Skeletal muscle cell (primary cell): ENCODE measurements at regions not wholly inside any gene's neighbourhood (a gene's known extent, or its start where the extent isn't known, plus 50 kb on each side); places are given as distances from the start of the nearest gene placed in this dataset.

Source experiments
- DNase-seq: peaks from one replicate; pipeline ENCODE4 v3.0.0-alpha.2; 2010; ENCODE audit warnings: low read depth
- H3K4me3 ChIP-seq: 2 replicates; pipeline ENCODE4 v1.5.1; 2011; ENCODE audit warnings: low read depth, mild to moderate bottlenecking, control low read depth, low read length, moderate library complexity

DNA sequence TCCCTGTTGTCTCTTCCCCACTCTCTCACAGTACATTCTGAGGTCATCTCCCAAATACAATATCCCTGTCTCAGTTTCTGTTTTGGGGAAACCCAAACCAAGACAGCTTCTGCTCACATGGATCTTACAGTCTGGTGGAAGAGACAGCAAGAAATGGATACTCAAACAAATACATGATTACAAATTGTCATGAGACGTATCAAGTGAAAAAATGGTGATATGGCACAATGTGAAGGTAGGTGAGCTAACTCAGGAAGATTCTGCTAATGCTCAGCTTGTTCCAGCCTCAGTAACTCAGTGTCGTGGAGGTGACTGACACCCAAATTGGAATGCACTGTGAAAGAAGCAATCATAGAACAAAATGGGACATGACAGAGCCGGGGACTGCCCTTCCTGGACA lies 68.3 kb downstream of the CHST1 start:
- DNase-seq = no peak

DNA sequence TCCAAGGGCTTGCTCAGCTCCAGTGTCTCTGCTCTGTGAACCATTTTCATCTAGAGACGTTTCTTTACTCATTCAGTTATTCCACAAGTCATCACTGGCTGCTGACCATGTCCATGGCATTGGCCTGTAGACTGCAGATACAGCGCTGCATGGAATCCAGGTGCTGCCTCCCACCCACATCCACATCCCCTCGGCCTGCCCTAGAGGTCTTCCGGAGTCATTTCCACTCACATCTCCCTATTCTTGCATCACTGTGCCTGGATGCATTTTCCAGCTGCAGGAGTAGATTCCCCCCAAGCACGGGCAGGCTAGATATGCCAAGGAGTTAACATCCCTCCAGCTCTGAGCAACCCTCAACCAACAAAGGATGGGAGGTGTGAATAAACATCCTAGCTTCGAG lies 68.9 kb downstream of the CHST1 start:
- H3K4me3 ChIP-seq = no peak overlapping the region
- no peak for DNase-seq

More for the DNA sequence above, 68.3 kb downstream of the CHST1 start:
- no peak overlapping the region for H3K4me3 ChIP-seq

DNA sequence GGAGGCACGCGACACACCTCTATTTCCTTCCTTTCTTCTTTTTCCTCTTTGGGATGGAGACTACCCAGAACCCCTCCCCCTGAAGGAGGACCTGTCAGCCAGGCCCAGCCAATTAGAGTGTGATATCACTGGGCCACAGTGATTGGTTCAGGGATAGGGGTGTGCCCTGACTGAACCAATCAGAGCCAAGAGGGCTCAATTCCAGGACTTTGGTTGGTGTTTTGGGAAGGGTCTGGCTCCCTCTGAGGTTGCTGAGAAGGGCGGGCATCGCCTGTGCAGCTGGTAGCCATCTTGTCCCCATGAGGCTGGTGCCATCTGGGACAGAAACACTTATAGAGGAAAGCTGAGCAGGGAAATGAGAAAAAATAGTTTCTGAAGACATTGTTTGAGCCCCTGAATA lies 71.4 kb downstream of the CHST1 start:
- H3K4me3 ChIP-seq = no peak overlapping the region
- DNase-seq = no peak

DNA sequence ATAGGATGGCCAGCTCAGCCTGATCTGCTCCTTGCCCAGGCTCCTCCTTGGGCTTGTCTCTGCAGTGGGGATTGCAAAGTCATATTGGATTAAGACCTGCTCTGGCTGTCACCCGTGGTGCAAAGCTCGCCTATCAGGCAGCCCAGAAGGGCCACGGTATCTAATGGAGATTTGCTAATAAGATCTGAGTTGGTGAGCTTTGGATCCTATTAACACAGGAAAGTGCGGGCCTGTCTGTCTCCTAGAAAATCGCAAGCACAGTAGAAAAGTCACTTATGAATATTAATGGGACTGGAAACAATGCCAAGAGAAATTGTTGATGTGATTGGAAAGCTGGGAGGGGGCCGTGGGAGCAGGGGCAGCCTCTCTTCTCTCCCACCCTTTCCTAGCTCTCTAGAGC lies 72.8 kb downstream of the CHST1 start:
- DNase-seq = no peak
- no peak overlapping the region for H3K4me3 ChIP-seq

GRCh38 chr11:45590743-45591142 lies 74.7 kb downstream of the CHST1 start:
- H3K4me3 ChIP-seq = no peak overlapping the region
- DNase-seq = no peak

- no peak for DNase-seq
- H3K4me3 ChIP-seq = no peak overlapping the region
Measured at GRCh38 chr11:45585205-45585604, 80.2 kb downstream of the CHST1 start.

DNA sequence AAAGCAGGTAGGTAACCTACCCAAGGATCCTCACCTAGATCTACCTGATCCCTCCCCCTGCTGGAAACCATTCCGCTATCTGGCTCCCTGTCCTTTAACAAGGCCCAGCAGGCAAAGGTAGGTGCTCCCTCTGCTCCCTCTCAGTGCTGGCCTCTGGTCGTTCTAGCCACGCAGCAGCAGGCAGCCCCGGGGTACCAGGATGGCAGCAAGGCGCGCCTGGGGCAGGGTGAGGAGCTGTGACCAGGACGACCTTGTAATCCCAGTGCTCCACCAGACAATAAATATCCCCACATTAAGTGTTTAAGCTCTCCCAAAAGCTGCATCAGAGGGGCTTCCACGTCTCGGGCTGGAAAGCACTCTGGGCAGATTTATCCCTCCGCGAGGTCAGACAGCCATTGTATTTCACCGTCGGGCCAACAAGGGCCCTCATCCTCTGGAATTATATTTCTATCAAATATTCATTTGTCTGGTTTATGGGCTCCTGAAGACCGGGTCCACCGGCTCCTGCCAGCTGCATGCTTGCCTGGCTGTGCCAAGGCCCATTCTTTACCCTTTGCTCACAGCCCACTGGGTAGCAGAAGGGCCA lies 81.3 kb downstream of the CHST1 start:
- no peak overlapping the region for H3K4me3 ChIP-seq
- DNase-seq = no peak

DNA sequence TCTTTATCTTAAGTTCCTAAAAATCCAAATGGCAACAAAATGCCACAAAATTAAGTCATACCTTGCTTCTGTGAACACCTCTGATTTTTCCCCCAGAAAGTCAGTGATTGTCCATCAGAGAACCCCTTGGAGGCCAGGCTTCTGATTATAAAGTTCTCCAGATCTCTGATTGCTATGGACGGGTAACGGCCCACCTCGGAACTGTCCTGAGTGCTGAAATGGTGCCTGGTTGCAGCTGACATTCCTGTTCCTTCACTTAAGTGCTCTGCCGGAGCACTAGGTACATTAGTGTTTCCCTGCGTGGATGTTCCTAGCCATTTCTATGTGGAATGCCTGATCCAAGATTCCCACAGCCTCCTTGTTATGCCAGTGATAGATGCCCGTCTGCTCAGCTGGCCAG lies 85.0 kb downstream of the CHST1 start:
- no peak overlapping the region for H3K4me3 ChIP-seq
- DNase-seq = peak; percentile 3

DNA sequence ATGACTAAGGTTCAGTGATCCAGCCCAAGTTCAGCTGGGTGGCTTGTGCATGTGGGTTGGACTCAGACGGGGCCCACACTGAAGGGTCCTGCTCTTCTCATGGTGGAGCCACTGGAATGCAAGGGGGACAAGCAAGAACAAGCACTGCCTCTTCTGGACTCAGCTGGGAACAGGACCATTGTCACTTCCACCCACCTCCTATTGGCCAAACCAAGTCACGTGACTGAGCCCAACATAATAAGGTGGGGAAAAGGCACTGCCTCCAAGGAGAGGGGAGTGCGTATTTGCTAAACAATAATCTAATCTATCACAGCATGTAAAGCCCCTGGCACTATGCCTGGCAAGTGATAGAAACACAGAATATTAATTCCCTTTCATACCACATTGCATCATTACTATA lies 87.1 kb downstream of the CHST1 start:
- DNase-seq = no peak
- no peak overlapping the region for H3K4me3 ChIP-seq

GRCh38 chr11:45577752-45578151 lies 87.7 kb downstream of the CHST1 start:
- H3K4me3 ChIP-seq = no peak overlapping the region
- DNase-seq = no peak

GRCh38 chr11:45576461-45577215 lies 88.8 kb downstream of the CHST1 start:
- DNase-seq = no peak
- no peak overlapping the region for H3K4me3 ChIP-seq

GRCh38 chr11:45573728-45574127 lies 91.7 kb downstream of the CHST1 start:
- no peak for DNase-seq
- H3K4me3 ChIP-seq = no peak overlapping the region

- no peak overlapping the region for H3K4me3 ChIP-seq
- no peak for DNase-seq
Measured at GRCh38 chr11:45572354-45573123, 92.9 kb downstream of the CHST1 start.

DNA sequence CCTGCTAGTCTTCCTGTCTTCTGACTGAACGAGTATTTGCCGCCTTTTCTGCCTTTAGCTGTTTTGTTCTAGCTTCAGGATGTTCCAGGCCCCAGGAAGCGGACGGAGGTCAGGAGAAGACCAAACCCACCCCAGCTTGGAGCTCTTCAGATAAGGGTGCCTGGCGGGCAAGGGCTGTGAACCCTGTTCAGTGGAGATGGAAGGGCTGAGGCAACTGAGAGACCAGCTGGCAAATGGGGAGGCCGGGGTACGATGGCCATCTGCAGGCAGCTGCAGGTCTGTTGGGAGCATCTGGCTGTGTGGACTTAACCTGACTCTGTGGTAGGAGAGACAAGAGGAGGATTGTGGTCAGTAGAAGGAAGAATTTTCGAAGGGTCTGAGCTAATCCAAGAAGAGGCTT lies 95.6 kb downstream of the CHST1 start:
- H3K4me3 ChIP-seq = no peak overlapping the region
- DNase-seq = no peak

- H3K4me3 ChIP-seq = no peak overlapping the region
Measured at GRCh38 chr11:45568049-45568448, 97.4 kb downstream of the CHST1 start.

DNA sequence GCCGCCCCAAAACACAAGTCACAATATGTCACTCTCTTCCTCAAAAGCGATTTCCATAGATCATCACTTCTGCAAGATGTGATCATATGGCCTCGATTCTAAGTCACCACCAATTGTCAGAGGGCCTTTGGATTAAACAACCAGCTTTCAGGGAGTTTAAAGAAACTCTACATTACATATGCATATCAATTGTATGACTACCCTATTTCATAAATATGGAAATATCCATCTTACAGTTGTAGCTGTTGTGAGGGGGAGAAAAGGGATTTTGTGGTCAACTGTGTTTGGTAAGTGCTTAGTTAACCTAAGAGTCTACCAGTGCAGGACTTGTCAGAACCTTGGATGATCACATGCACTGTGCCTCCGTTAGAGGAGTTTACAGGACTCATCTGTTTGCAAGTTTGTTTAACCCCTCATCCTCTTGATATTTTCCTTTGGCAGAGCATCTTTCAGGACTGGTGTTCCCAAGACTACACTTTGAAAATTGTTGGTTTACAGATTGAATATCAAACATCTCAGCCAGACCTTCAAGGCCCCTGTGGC lies 99.9 kb downstream of the CHST1 start:
- DNase-seq = no peak
- H3K4me3 ChIP-seq = no peak overlapping the region

More at GRCh38 chr11:45568049-45568448, 97.4 kb downstream of the CHST1 start:
- DNase-seq = no peak

- no peak overlapping the region for H3K4me3 ChIP-seq
- no peak for DNase-seq
Measured at GRCh38 chr11:45563810-45564209, 101.6 kb downstream of the CHST1 start.

- no peak overlapping the region for H3K4me3 ChIP-seq
- no peak for DNase-seq
Measured at GRCh38 chr11:45563171-45563570, 102.3 kb downstream of the CHST1 start.

GRCh38 chr11:45560913-45561281 lies 104.5 kb downstream of the CHST1 start:
- no peak for DNase-seq
- no peak overlapping the region for H3K4me3 ChIP-seq

DNA sequence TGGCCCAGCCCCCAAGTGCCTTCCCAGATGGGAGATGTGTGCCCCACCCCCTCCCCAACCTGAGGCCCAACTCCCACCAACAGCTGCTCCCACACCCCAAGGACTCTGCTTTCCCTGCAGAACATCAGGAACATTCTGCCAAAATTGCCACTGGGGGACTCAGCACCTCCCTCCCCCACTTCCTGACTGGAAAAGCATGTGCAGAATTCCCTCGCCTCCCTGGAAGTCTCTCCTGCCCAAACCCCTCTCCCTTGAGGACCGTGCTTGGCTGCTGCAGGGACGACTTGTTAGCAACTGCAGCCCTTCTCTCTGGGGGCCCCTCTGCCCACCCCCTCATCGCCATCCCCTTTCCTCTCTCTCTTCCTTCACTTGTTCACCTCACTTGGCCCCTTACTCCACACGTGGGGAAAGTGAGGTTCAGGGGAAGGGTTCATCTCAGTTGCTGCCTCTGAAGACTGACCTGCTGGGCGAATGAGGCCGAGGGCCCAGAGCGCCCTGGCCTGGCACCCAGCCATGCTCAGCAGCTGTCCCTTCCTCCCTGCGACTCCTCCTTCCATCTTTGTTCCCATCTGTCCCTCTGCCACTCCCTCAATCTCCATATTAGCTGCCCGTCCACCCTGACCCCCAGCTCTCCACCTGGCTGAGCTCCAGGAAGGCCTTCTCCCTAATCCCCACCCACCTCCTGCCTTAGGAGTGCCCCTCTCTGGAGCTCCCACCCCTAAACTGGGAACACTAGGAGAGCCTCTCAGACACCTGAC lies 105.1 kb downstream of the CHST1 start:
- no peak for DNase-seq
- H3K4me3 ChIP-seq = no peak overlapping the region
